ENCODE measurements at regions not wholly inside any gene's neighbourhood (a gene's known extent, or its start where the extent isn't known, plus 50 kb on each side); places are given as distances from the start of the nearest gene placed in this dataset.
"Not testable (repeated sequence)": the region's sequence is repeated elsewhere in the genome, so short reads cannot be mapped to it uniquely, and the experiment has no call there.

DNA sequence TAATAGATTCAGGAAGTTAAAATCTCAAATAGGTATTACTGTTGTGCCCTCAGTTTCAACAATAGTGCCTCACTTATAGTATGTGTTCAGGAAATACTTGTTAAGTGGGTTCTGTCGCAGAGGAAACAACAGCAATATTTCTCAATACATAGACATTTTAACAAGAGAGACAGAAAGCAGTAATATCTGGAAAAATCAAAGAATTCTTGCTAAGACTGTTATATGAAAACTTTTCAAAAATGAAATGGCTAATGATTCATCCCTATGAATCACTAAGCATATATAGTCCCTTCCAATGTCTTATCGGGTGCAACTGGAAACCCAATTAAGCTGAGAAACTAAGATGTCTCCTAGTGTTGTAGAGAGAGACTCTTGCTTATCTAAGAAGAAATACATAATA, 668.9 kb downstream of the TFAP2A start:
- in situ Hi-C loops (cut with MboI; ENCODE audit: low sequenced_read_pairs) = no loop called here

DNA sequence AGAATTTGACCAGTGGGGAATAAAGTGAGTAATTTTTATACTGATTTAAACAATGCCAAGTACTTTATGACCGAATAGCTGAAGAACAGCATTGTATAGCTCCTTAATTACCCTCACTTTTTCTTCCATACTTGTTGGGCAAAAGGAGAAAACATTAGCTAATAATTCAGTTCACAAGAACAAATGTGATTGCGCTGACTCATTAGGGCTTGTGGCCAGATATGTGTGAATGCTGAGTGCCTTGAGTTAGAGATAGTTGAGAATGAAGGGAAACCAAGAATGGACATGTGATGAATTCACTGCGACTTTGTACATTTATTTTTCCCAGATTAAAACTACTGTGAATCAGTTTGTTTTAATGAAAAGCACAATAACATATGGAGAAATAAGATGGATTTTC, 669.4 kb downstream of the TFAP2A start:
- in situ Hi-C loops (cut with MboI; ENCODE audit: low sequenced_read_pairs) = no loop called here

DNA sequence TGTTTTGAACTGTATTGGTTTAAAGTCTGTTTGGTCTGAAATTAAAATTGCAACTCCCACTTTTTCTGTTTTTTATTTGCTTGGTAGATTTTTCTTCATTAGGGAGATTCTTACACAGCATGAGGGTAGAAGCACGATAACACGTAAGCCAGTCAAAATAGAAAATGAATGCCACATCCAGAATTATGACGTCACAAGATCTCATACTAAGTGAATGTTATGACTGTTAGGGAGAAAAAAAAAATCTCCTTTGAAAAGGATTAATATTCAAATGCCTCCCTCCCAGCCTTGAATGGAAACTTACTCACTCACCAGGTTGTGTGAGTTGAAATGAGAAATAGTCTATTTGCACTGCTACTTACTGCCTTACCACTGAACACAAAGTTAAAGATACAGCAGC, 670.8 kb downstream of the TFAP2A start:
- in situ Hi-C loops (cut with MboI; ENCODE audit: low sequenced_read_pairs) = no loop called here

DNA sequence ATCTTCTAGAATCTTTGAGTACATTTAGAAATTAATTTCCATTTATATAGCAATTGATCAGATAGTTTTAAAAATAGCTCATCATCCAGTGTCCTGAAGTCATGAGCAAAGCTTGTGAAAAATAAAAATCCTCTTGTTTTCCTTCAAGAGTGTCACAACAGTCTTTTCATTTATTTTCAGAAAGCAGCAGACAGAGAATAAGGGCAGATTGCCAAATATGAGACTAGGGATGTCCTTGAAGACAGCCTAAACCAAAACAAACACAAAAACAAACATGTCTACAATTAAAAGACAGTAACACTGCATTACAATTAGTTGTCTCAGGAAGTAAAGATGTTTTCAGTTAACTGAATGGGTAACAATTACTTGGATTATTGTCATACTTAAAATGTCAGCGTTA, 682.8 kb downstream of the TFAP2A start:
- in situ Hi-C loops (cut with MboI; ENCODE audit: low sequenced_read_pairs) = no loop called here

DNA sequence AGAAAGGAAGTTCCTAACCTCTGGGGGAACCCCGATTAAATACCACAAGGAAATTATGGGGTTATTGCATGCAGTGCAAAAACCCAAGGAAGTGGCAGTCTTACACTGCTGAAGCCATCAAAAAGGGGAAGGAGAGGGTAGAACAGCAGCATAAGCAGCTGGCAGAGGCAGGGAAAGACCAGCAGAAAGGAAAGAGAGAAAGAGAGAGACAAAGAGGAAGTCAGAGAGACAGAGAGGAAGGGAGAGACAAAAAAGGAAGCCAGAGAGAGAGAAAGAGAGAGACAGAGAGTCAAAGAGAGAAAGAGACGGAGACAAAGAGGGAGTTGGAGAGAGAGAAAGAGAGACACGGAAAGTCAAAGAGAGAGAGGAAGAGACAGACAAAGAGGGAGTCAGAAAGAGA, 689.1 kb downstream of the TFAP2A start:
- in situ Hi-C loops (cut with MboI; ENCODE audit: low sequenced_read_pairs) = not testable (repeated sequence)

DNA sequence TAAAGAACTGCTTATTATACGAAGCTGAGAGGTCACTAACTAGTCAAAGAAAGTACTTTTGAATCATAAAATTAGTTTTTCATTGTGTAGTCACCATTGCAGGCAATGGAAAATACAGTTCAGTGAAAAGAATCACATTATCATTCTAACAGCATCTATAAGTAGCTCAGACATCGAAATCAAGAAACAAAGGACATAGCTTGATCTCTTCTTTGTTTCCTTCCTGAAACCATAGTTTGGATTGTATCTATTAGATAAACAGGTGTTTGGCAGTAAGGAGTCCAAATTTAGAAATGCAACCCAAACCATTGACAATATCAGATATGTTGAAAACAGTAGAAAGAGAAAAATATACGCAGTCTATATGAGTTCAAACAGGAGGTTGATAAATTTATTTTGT, 697.3 kb downstream of the TFAP2A start:
- in situ Hi-C loops (cut with MboI; ENCODE audit: low sequenced_read_pairs) = no loop called here

DNA sequence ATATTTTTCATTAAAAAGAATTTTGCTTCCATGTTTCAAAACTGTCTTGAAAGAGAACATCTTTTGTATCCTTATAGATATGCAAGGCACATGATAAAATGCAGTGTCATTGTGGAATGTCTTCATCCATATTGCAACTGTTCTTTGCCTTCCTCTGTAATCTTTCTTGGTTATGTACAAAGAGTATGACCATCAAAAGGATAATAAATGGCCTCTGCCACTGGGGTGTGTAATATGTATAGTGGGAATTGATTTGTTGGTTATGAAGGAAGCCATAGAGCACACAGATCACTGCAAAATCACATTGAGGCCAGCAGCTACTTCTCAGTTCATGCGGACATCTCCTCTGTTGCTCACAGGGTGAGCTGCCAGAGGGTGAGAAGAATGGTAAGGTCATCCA, 703.5 kb downstream of the TFAP2A start:
- in situ Hi-C loops (cut with MboI; ENCODE audit: low sequenced_read_pairs) = no loop called here

DNA sequence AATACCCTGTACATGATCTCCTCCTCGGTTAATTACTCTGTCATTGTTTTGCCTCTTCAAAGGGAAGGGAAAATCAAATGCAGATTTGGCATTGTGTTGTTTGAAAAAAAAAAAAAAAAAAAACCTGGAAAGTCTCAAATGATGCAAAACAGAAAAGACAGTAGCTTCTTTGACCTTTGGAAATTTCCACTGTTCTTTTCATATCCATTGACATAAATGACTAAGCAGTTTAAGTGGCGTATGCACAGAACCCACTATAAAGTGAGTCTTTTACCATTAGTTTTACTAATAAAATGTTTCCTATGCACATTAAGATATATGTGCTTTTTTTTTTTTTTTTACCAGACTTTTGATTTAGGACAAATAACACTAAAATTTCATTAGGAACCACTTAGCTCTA, 704.3 kb downstream of the TFAP2A start:
- in situ Hi-C loops (cut with MboI; ENCODE audit: low sequenced_read_pairs) = no loop called here

DNA sequence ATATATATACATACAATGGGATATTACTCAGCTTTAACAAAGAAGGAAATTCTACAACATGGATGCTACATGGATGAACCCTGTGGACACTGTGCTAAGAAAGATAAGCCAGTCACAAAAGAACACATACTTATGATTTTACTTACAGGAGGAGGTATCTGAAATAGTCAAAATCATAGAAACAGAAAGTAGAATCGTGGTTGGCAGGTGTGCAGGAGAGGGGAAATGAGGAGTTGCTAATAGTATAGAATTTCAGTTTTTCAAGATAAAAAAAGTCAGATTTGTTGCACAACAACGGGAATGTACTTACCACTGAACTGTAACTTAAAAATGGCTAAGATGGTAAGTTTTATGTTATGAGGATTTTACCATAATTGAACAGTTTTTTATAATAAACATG, 706.3 kb downstream of the TFAP2A start:
- in situ Hi-C loops (cut with MboI; ENCODE audit: low sequenced_read_pairs) = no loop called here

DNA sequence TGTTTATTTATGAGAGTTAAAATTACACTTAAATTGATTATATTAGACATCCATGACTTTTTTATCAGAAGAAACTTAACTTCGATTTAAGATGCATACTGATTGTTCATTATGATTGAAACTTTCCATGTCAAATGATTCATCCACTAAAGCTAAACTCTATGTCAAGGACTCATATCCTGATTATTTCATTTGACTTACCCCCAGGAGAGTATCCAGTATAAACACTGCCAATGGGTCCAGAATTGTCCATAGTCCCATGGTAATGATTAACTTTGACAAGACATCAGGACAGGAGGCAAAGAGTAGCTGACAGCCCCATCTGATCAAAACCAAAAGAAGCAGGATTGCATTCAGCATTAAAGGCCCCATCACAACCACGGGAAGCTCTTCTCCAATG, 709.9 kb downstream of the TFAP2A start:
- in situ Hi-C loops (cut with MboI; ENCODE audit: low sequenced_read_pairs) = no loop called here

DNA sequence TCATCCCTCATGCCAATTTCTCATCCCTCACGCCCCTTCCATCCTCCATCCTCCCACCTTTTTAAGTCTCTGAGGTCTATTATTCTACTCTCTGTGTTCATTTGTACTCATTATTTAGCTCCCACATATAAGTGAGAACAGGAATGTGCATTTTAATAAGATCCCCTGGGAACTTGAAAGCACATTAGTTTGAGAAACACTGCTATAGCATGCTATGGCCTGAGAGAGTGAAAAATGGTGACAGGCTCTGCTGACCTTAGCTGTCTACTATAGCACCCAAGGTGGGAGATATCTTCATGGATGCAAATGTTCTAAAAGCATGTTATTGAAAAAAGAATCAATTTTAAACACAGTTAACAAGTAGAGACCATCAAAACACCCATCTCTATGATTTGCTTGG, 712.0 kb downstream of the TFAP2A start:
- in situ Hi-C loops (cut with MboI; ENCODE audit: low sequenced_read_pairs) = no loop called here

DNA sequence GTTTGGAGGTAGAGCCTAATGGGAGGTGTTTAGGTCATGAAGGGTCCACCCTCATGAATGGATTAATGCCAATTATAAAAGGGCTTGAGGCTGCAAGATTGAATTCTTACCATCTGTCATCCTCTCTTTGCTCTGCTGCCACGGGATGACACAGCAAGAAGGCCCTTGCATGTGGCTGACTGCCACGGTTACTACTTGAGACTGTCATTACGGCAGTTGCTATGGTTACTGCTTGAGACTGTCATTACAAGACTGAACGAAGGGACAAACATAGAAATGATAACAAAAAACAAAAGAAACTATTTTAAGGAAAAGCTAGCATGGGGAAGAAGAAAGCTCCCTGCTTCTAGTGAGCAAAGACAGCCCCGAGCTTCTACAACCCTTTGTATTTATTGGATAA, 715.0 kb downstream of the TFAP2A start:
- in situ Hi-C loops (cut with MboI; ENCODE audit: low sequenced_read_pairs) = no loop called here

DNA sequence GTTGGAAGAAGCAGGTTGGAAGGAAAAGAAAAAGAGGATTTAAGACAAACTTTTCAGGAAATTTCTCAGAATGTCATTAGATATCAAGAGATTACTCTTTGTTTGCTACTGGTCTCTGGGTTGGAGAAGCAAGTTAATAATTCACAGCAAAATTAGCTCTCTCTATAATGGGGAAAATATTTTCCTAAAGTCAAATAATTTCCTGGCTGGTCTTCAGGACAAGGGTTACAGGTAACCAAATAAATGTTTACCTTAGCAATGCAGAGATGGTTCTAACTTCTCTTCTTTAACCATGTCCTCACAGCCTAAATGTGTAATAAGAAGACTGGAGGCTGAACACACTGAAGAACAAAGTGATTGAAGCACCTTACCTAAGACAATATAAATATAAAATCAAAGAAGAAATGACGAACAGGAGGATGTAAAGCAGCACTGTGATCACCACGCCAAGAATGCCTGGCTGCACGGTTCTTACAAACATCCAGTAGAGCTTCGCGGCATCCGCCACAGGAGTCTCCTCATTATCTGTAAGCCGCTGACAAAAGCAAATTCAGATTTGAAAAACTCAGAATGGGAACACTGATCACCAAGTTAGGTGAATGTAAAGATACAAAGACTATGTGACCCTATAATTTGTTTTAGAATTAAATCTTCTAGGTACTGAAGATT, 717.5 kb downstream of the TFAP2A start:
- in situ Hi-C loops (cut with MboI; ENCODE audit: low sequenced_read_pairs) = no loop called here

DNA sequence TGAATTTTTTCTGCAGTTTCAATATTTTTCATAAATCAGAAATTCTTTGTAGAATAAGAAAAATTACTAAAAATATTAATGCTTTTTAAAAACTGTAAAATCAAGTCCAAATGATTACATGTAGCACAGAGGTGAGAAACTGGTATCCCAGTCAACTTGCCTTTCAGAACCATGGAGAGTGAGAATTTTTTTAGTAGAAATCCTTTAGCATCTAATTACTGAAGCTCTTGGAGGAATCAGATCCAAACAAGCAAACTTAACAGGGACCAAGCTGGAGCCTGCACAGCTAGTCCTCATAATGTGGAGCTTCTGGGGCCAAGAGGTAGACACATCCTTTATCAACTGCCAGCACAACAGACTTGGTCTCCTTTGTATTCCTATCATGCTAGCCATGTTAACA, 724.5 kb downstream of the TFAP2A start:
- in situ Hi-C loops (cut with MboI; ENCODE audit: low sequenced_read_pairs) = no loop called here

DNA sequence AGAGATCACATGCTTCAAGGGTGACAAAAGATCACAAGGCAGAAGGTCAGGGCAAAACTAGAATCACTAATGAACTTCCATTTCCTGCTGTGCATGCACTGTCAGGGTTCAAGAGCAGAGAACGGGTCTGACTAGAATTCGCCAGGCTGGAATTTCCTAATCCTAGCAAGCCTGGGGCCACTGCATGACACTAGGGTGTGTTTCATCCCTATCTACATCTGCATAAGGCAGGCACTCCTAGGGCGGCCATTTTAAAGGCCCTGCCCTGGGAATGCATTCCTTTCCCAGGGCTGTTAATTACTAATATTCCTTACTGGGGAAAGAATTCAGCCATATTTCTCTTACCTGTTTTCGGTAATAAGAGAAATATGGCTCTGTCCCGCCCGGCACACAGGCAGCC, 734.1 kb downstream of the TFAP2A start:
- in situ Hi-C loops (cut with MboI; ENCODE audit: low sequenced_read_pairs) = not testable (repeated sequence)

DNA sequence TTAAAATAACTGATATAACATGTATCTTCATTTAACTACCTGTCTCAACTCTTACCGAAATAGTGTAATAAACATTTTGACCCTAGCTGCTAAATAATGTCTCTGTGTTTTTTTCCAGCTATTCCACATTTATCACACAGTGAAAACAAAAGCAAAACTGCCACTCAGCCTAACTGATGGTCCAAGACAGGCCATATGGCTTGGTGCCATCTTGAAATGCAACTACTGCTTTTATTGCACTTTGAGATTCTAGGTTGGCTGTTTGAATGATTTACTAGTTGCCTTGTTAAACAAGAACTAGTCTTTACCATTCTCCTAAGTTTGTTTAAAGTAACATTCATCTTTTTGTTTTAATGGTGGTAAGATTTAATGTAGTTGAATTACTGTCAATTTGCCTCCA, 739.8 kb downstream of the TFAP2A start:
- in situ Hi-C loops (cut with MboI; ENCODE audit: low sequenced_read_pairs) = no loop called here

DNA sequence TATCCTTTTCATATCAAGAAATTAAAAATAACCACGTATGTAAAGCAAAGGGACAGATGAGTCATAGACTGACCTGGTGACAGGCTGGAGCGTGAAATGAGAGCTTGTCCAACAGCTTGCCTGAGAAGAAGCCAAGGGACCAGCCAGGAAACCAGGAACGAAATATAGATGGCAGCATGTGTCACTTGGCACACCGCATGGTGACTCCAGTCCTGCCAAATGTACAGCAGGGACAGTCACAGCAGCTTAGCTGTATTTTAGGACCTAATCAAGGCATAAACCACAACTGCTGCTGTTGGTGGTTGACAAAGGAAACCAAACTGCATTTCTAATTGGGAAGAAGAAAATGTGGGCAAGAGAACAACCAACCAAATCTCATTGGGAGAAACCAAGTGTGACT, 755.0 kb downstream of the TFAP2A start:
- in situ Hi-C loops (cut with MboI; ENCODE audit: low sequenced_read_pairs) = no loop called here

DNA sequence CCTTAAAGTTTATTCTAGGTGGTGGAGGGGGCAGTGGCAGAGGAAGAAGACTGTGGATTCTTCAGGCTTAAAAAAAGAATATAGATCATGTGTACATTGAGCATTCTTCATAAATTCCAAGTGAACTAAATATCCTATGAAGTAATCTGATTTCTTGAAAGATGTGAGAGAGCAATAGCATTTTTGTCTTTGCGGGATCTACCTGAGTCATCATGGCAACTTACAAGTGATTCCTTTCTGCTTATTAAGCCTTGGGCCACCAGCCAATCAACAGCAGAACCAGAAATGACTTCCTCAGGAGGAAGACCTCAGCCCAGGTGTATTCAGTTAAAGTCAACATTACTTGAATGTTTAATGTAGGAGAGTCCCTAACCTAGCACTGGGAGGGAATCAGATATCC, 756.9 kb downstream of the TFAP2A start:
- in situ Hi-C loops (cut with MboI; ENCODE audit: low sequenced_read_pairs) = no loop called here

DNA sequence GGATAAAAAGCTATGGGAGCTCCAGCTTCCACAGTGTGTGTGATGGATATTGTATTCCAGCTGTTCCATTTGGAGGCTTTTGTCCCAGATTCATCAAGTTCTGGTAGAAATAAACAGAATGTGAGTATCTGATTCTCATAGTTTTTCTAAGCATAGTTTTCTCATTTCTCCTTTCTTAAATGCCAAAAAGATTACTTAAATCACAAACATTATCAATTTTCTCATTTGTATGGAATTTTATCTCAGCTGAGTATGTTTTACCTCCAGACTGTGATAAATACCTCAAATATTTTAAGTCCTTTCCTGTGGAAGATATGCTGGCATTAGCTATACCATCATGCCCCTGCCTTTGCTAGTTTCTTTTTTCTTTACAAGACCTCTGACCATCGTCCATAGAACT, 767.3 kb downstream of the TFAP2A start:
- in situ Hi-C loops (cut with MboI; ENCODE audit: low sequenced_read_pairs) = no loop called here

DNA sequence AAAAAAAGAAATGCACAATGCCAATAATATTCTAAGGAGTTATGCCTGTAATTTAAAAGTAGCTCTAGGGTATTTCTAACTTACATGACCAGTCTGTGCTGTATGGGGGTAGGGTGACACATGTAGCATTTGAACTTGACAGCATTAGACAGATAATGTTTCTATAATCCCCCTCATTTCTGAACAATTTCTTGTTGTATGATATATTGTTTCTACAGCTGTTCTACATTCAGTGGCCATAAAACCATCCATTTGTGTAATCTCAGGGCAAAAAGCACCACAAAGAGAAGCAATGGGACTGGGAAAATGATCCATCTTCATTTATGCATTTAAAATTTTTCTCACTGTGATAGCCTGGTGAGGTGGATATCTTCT, 767.8 kb downstream of the TFAP2A start:
- in situ Hi-C loops (cut with MboI; ENCODE audit: low sequenced_read_pairs) = no loop called here

DNA sequence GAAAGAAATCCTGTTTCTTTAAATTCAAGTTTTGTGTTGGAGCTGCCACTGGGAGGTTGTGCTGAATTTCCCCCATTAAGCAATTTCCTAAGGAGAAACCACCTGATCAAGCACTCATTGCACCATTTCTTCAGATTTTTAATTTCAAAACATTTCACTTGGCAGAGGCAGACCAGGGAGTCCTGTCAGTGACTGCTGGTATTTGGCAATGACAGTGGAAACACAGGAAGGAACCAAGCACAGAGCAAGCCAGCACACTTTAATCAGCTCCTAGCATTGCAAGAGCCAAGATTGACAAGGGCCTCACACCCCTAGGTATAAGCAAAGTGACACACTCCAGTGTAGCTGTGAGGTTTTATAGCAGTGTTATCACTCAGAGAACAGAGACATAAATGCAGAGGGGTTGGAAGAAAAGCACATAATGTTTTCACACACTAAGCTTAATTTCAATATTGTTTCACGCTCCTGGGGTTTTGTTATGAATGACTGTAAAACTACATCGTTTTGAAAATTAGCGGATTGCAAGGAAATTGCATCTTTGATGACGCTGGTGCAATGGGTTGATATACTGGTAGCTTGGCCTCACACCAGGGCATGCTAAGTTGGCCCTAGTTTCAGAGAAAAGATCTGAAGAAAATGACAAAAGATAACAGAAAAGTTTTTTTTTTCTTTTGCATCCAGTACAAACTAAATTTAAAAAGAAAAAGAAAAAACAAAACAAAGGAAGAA, 768.4 kb downstream of the TFAP2A start:
- in situ Hi-C loops (cut with MboI; ENCODE audit: low sequenced_read_pairs) = no loop called here

DNA sequence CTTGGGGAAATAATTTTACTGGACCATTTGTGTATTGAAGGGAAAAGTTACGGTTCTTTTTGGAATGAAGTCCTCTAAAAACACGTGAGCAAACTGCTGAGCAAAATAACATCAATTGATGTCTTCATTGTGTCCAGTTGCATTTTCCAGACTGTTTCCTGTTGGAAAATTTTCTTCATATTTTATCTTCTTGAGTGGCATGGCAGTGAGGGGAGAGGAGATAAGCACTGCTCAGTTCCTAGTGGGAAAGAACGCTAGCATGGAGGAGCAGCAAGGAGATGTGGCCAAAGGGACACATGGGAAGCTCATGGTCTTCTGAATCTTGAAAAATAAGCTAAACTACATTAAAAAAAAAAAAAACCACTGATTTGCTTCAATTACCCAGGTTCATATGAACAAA, 776.0 kb downstream of the TFAP2A start:
- in situ Hi-C loops (cut with MboI; ENCODE audit: low sequenced_read_pairs) = no loop called here

DNA sequence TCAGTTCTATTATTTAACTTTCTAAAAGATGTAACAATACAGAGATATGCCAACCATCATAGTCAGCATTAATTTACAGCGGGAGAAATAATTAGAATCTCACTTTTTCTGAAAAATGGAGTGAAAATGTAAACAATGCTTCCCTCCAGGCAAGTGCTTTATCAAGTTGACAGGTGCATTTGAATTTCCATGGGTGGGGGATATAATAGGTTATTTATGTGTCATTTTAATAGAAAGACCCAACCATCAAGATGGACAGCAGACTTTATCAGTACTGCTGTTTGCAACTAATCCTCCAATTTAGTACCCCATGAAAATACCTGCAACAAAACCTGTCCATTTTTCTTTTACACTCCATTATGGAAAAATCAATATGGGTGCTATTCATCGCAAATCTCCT, 780.1 kb downstream of the TFAP2A start:
- in situ Hi-C loops (cut with MboI; ENCODE audit: low sequenced_read_pairs) = no loop called here

All from HL-60/S4 treated with phorbol 12-myristate 13-acetate at 8.2 ng/mL for 4 days and 3 days (cell line).